HTR-8/SVneo (cell line): ENCODE measurements at regions not wholly inside any gene's neighbourhood (a gene's known extent, or its start where the extent isn't known, plus 50 kb on each side); places are given as distances from the start of the nearest gene placed in this dataset.

Experiments
- DNase-seq: peaks from one replicate; pipeline ENCODE4 v3.0.0; 2011; ENCODE audit warnings: low spot score, mixed read lengths; ENCODE audit not compliant: insufficient read length
- FAIRE-seq: peaks from 2 replicates; lab custom pipeline; 2011; peaks lifted over from hg19 to GRCh38; lab: Jason Lieb, UNC

DNA sequence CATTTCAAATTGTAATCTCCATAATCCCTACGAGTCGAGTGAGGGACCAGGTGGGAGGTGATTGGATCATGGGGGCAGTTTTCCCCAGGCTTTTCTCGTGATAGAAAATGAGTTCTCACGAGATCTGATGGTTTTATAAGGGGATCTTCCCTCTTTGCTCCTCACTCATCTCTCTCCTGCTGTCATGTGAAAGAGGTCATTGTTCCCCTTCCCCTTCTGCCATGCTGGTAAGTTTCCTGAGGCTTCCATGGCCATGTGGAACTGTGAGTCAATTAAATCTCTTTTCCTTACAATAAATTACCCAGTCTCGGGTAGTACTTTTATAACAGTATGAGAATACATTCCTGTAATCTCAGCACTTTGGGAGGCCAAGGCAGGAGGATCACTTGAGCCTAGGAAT, 76.7 kb upstream of the MARCHF10 start:
- DNase-seq = no peak
- FAIRE-seq = no peak

DNA sequence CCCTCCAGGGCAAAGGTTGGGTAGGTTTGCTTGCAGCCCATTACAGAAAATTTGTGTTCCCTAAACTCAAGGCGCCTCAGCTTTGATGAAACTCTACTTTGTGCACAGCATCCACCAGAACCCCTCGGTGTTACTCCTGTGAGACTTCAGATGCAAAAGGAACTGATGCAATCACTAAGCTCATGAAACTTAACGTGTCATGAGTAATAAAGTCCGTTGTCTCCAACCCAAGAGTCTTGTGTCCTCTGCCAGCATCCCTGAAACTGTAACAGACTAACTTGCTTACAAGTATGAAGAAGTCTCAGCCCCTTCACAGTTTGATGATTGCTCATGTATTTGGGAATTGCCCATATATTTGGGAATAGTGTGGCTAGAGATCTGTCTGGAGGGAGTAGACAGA, 74.8 kb upstream of the MARCHF10 start:
- DNase-seq (no peak), FAIRE-seq (peak; percentile 83)

DNA sequence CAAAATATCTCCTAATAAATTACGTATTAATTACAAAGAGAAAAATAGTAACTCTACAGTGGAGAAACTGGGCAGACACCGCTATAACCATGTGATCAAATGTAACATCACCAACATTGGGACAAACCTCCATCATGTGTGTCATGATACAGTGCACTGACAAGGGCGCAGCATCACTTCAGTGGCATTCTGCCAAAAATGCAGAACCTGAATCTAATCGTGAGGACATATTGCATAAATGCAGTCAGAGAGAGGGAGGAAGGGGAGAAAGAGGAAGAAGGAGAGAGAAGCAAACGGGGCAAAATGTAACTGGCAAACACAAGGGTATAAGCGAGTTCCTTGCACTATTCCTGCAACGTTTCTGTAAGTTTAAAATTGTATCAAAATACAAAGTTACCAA, 74.2 kb upstream of the MARCHF10 start:
- FAIRE-seq (peak; percentile 20), DNase-seq (no peak)

DNA sequence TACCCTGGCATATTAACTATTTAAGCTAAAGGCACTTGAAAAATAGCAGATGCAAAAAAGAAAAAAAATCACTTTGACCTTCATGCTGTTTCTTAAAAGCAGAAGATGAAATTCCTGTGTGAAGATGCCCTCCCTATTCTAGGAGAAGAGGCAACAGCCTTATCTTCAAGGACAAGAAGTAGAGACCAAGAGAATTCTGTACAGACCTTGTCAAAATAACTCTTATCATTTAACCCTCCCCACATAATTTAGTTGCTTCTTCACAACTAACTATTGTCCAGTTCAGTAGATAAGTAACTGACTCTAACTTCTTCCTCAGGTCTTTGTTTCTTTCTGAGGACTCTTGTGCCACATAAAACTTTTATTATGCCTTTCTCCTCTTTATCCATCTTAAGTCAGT, 72.0 kb upstream of the MARCHF10 start:
- FAIRE-seq (no peak), DNase-seq (no peak)

DNA sequence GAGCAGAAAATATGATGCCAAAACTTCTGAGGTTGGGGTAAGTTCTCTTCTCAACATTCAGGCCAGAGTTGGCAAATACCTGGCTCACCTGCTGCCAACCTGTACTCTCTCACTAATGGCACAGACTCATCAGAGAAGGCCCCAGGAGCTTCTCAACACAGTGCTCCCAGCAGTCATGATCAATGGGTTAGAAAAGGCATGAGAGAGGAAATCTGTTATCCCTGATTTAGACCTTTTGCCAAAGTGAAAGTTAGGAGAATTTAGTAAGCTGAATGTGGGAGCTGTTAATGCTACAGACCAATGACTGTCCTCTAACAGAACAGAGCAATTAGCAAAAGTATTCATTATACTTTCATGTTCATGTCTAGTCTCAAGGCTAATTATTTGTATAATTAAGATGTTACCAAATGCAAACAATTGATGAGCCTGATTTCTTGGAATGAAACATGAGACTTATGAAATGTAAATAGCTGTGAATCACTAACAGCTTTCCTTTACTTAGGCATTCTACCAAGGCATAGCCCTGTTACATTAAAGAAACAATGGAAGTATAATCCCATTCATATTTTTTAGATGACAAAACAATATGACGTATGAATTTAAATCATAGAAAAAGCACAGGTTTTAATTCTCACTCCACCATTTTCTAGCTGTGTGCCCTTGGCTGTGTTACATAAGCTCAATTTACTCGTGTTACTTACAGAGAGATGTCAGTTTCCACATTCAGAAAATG, 68.7 kb upstream of the MARCHF10 start:
- peak; percentile 65 for FAIRE-seq
- no peak for DNase-seq

DNA sequence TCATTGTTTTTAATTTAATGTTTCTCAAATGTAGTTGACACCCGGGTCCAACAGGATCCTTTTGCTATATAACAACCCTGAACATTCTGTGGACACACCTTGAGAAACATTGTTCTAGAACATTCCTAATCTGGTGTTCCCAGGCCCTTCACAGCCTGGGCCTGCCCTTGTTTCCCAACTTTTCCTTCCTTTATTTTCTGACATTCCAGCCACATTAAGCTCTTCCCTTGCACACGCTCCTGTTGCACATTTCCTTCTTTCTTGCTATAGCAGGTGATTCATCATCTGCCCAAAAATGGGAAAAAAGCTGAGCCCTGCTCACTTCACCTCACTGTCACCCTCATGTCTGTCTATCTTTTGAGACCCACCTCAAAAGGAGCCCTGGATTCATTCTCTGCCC, 67.9 kb upstream of the MARCHF10 start:
- FAIRE-seq = no peak

DNA sequence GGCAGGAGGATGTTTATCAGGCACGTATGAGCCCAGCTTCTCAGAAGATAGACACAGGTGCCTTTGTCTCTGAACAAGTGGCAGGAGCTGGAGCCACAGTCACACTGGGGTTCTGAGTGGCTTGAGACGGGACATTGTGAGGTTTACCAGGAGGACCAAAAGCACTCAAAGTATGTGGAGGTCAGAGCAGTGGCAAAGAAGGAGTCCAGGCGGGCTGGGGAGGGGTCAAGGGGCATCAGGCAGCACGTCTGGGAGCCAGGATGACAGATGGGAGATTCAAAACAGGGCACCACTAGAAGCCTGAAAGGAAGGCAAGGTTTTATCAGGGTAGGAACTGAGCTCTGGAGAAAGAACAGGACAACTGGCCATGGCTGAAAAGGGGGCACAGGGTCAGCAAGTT, 67.2 kb upstream of the MARCHF10 start:
- FAIRE-seq = no peak
- DNase-seq = no peak

More for the DNA sequence above, 67.9 kb upstream of the MARCHF10 start:
- no peak for DNase-seq

DNA sequence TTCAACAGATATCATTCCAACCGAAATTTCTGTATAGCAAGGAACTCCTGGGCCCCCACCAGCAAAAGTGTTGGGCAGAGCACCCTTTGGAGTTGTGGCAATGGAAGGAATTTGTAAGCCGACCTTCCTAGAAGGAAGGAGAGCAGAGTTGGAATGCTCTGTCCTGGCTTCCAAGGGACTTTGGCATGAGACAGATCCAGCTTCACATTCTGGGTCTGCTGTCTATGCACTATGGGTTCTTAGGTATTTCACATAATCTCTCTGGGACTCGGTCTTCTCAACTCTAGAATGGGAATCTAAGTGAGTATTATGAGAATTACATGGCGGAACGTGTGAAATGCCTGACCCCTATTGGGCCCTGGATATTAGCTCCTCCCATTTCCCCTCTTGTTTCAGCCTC, 63.2 kb upstream of the MARCHF10 start:
- no peak for DNase-seq

DNA sequence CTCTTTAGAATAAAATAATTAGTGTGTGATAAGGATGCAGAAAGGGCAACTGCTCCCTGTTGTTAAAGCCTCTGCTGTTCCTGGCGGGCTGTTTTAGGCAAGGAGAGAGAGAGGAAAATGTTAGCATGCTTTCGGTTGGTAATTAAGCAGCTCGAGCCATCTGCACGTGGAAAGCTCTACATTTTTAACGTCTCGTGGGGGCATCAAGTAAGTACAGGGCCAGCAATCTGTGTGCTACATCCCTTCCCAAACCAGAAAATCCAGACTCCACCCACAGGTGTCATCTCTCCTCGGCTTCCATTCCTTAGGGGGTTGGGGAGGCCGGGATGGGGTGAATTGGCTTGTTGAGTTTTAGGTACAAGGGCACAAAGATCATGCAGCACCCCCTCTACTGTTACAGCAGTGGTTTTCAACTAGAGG, 62.4 kb upstream of the MARCHF10 start:
- no peak for DNase-seq
- no peak for FAIRE-seq

More for the DNA sequence above, 63.2 kb upstream of the MARCHF10 start:
- no peak for FAIRE-seq

DNA sequence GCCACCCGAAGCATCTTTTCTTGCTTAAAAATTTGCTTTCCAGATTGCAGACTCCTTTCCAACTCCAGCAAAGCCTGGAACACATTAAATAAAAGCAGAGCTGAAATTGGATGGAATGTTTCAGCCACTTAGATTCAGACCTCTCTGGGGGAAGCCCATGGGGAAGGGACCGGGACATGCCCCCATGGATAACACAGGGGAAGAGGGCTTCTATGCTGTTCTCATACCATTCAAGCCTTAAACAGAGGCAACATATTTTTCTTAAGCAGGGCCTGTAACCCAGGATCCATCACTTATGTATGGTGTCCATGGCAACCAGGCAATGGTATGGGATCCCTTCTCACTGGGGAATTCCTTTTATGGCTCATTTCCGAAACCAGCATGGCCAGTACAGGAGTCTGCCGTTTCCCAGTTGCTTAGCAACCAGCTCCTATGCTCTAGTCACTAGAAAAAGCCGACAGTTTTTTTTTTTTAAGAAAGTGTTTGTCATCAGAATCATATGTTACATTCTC, 62.0 kb upstream of the MARCHF10 start:
- DNase-seq (no peak), FAIRE-seq (no peak)

DNA sequence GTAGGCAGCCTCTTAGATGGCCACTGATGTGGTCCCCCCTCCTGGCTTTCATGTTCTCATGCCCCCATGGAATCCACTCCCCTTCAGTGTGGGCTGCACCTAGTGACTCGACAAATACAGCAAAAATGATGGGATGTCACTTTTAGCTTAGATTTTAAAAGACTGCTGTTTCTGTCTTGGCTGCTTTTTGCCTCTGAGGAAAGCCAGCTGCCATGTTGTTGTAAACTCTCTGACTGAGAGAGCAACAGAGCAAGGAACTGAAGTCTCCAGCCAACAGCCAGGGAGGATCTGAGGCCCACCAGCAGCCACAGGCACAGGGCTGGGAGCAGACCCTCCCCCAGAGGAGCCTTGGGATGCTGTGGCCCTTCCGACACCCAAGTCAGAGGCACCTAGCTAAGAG, 60.6 kb upstream of the MARCHF10 start:
- FAIRE-seq = peak; percentile 28
- DNase-seq = no peak

DNA sequence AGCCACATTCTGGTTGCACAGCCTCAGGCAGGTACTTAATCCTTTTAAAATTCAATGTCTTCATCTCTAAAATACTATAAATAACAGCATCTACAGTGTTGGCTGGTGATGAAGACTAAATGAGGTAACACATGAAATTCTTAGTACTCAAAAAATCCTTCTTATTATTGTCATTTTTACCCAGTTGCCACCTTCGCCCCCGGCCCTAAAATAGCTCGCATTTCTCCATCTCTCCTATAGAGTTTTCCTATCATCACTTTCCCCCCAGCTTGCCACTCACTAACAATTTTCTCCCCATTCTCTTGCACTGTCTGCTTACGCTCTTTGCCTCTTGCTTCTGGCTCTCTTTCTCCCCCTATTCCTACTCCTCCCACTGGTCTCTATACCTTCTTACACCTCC, 59.9 kb upstream of the MARCHF10 start:
- FAIRE-seq (no peak), DNase-seq (no peak)

DNA sequence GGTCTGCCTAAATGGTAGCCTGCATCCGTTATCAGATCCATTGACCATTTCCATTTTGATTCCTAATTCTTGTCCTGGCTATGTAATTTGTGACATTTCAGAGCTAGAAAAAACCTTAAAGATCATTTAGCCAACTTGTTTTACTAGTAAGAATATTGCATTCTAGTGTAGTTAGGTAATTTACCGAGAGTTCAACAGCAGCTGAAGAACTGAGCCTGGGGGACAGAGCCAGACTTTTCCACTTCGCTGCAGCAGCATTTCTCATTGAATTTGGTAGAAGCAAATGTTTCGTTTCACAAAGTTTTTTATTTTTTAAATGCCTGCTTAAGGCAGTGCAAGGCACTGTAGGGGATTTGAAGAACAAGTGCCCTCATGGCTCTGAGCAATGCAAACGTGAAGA, 59.2 kb upstream of the MARCHF10 start:
- no peak for FAIRE-seq
- no peak for DNase-seq

DNA sequence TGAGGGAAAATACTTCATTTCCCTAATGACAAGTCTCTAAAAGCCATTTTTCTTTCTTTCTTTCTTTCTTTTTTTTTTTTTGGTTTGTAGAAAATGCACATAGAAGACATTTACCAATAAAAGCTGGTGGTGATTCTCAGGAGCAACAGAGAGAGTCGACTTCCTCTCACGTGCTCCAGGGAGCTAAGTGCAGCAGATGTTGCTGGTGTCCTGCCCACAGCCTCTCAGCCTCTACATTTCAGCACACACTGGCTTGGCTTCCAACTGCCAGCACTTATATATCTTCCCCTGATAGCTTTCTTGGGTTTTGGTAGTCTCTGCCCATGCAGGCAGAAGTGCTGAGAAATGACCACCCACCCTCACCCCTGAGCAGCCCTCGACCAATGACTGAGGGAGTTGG, 58.4 kb upstream of the MARCHF10 start:
- FAIRE-seq (no peak), DNase-seq (no peak)

DNA sequence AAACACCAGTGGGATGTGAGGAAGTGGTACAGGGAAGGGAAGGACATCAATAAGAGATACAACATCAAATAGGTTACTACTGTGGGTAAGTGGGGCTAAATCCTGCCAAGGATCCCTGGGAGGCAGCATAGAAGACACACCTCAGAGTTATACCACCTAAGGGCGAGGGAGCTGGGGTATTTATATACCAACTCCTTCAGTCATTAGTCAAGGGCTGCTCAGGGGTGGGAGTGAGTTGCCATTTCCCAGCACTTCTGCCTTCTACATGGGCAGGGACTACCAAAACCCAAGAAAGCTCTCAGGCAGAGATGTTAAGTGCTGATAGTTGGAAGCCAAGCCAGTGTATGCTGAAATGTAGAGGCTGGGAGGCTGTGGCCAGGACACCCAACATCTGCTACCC, 57.5 kb upstream of the MARCHF10 start:
- FAIRE-seq (no peak), DNase-seq (no peak)

DNA sequence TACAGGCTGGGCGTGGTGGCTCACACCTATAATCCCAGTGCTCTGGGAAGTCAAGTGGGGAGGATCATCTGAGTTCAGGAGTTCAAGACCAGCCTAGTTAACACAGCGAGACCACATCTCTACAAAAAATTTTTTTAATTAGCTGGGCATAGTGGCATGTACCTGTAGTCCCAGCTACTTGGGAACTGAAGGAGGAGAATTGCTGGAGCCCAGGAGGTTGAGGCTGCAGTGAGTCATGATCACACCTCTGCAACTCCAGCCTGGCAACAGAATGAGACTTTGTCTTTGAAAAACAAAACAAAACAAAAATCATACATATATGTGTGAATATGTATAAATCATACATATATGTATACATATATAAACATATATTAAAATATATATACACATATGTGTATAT, 54.1 kb upstream of the MARCHF10 start:
- no peak for FAIRE-seq

DNA sequence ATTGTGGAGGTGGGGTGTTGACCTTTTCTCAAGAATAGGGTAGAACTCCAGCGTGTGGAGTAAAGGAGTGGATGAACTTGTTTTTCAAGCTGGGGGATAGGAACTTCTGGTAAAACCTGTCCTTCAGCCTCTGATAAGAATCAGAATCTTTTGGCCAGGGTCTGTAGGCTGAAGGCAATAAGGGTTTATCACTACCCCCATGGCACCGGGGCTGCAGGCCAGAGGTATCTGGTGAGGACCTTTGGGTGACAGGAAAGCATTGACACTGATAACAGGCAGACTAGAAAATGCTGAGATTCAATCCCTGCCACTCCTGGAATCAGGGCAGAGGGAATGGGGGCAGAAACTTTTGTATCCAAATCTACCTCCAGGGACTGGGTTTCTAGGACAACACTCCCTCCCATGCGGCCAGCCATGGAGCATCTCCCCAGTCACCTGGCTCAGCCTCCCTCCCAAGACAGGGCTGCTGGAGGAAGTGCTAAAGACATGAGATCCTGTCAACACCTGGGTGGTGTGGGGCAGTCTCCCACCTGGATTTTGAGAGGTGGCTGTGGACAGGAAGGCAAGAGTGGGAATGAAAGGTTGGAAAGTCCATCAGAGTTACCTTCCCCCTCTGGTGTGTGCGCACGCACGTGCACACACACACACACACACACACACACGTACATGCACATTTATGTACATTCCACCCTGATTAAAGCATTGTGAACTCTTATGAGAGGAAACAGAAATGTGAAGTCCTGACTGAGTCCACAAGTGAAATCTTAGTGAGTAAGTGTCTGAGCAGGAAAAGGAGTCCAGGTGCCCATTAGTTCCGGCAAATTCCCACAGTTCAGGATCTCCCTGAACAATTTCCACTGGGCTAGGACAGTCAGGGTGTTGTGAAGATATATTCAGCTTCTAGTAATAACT, 53.1 kb upstream of the MARCHF10 start:
- no peak for DNase-seq

More for the DNA sequence above, 54.1 kb upstream of the MARCHF10 start:
- no peak for DNase-seq

DNA sequence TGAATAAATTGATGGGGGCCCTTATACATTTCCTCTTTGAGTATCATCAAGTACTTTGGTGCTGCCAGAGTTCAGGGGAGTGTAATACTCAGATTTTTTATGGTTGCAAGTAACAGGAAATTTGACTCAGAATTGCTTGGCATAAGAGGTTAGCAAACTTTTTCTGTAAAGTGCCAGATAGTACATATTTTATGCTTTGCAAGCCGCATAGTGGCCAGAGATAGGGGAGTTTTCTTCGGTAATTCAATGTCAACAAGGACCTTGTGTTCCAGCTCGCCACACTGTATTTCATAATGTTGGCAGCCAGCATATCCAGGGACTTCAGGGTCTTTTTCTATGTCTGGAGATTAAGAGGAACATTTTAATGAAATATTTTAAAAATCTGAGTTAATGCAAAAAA, 51.0 kb upstream of the MARCHF10 start:
- DNase-seq (no peak), FAIRE-seq (no peak)

More for the DNA sequence above, 53.1 kb upstream of the MARCHF10 start:
- FAIRE-seq = peak; percentile 46
